Mammary epithelial cell (primary cell): ENCODE measurements at regions not wholly inside any gene's neighbourhood (a gene's known extent, or its start where the extent isn't known, plus 50 kb on each side); places are given as distances from the start of the nearest gene placed in this dataset.

Source experiments
- CTCF ChIP-seq, 2 donors: IDR thresholded peaks in 1 of 2; conservative IDR thresholded peaks in 1 of 2; 2 replicates each; pipeline ENCODE4 v1.5.1; 2011 to 2012; ENCODE audit warnings: inconsistent platforms in 2 of 2, low read length in 2 of 2, mild to moderate bottlenecking in 2 of 2, control low read depth in 1 of 2, low read depth in 1 of 2; ENCODE audit not compliant: insufficient read depth in 1 of 2; ENCODE audit errors: extremely low read depth in 1 of 2
- EZH2 ChIP-seq: IDR thresholded peaks from 2 replicates; pipeline ENCODE4 v1.6.1; 2012; ENCODE audit warnings: low read length, inconsistent platforms, borderline replicate concordance

- TF ChIP-seq CTCF (conservative IDR thresholded peaks at IDR 0.05 in 1 of 2, IDR thresholded peaks at IDR 0.05 in 1 of 2; ENCODE audit: extremely low read depth in 1 of 2, insufficient read depth in 1 of 2, low read depth in 1 of 2, low read length in 2 of 2) (no peak), EZH2 (no peak)
These were observed 62.8 kb upstream of the BCL9 start for GRCh38 chr1:147478521-147478920.
